ENCODE measurements at regions not wholly inside any gene's neighbourhood (a gene's known extent, or its start where the extent isn't known, plus 50 kb on each side); places are given as distances from the start of the nearest gene placed in this dataset.

- Histone ChIP-seq H3K4me3 (ENCODE audit: low read depth, low read length) (no peak overlapping the region), H2AK5ac (ENCODE audit: low read length) (no peak overlapping the region), H3K9me3 (ENCODE audit: insufficient read depth, low read depth, low read length) (no peaks in the 10 kb centered on the region), H4K12ac (ENCODE audit: low read depth, low read length) (no peak overlapping the region), H3K36me3 (ENCODE audit: control insufficient read depth in 1 of 2, insufficient read depth in 2 of 2, low read length in 2 of 2) (no peaks in the 10 kb centered on the region), H3K4me2 (ENCODE audit: low read length) (no peak overlapping the region), H3K79me1 (ENCODE audit: low read length) (no peaks in the 10 kb centered on the region), H3K14ac (ENCODE audit: low read length) (no peak overlapping the region), H3K4me1 (ENCODE audit: control insufficient read depth in 1 of 2, insufficient read depth in 2 of 2, low read length in 2 of 2) (no peaks in the 10 kb centered on the region), H3K4ac (ENCODE audit: low read depth, low read length) (no peak overlapping the region), H2BK120ac (ENCODE audit: insufficient read depth, low read length, poor library complexity) (no peak overlapping the region), H3K79me2 (ENCODE audit: control insufficient read depth, insufficient read depth, low read length, poor library complexity) (no peaks in the 10 kb centered on the region), H3K9ac (ENCODE audit: low read length) (no peak overlapping the region), H2BK5ac (ENCODE audit: low read depth, low read length, poor library complexity) (no peak overlapping the region), H4K91ac (ENCODE audit: low read depth, low read length) (no peak overlapping the region), H2AFZ (ENCODE audit: insufficient read depth, low read length, poor library complexity) (no peak overlapping the region), H2BK12ac (ENCODE audit: low read length) (no peak overlapping the region), H4K8ac (ENCODE audit: low read depth, low read length) (no peak overlapping the region), H3K18ac (ENCODE audit: low read length) (no peak overlapping the region), H3K27me3 (ENCODE audit: insufficient read depth, low read length) (no peaks in the 10 kb centered on the region), H3K27ac (ENCODE audit: low read depth, low read length) (no peak overlapping the region), H3K23ac (ENCODE audit: low read length) (no peak overlapping the region)
- WGBS (ENCODE audit: extremely low coverage, insufficient coverage, insufficient read length), result no CpG with 5 or more reads among the region's 6 CpGs
- DNase-seq, result no peak
Measured at GRCh38 chr4:17320046-17320445, 191.8 kb downstream of the QDPR start.

- Histone ChIP-seq H3K9me3 (ENCODE audit: insufficient read depth, low read depth, low read length) (no peaks in the 10 kb centered on the region), H3K79me2 (ENCODE audit: control insufficient read depth, insufficient read depth, low read length, poor library complexity) (no peaks in the 10 kb centered on the region), H3K14ac (ENCODE audit: low read length) (no peak overlapping the region), H2AFZ (ENCODE audit: insufficient read depth, low read length, poor library complexity) (no peak overlapping the region), H3K9ac (ENCODE audit: low read length) (no peak overlapping the region), H3K36me3 (ENCODE audit: control insufficient read depth in 1 of 2, insufficient read depth in 2 of 2, low read length in 2 of 2) (no peaks in the 10 kb centered on the region), H2BK120ac (ENCODE audit: insufficient read depth, low read length, poor library complexity) (no peak overlapping the region), H3K18ac (ENCODE audit: low read length) (no peak overlapping the region), H2AK5ac (ENCODE audit: low read length) (no peak overlapping the region), H3K4me2 (ENCODE audit: low read length) (no peak overlapping the region), H3K4me1 (ENCODE audit: control insufficient read depth in 1 of 2, insufficient read depth in 2 of 2, low read length in 2 of 2) (no peaks in the 10 kb centered on the region), H4K91ac (ENCODE audit: low read depth, low read length) (no peak overlapping the region), H4K8ac (ENCODE audit: low read depth, low read length) (no peak overlapping the region), H3K27me3 (ENCODE audit: insufficient read depth, low read length) (no peaks in the 10 kb centered on the region), H2BK5ac (ENCODE audit: low read depth, low read length, poor library complexity) (no peak overlapping the region), H3K23ac (ENCODE audit: low read length) (no peak overlapping the region), H3K4ac (ENCODE audit: low read depth, low read length) (no peak overlapping the region), H3K4me3 (ENCODE audit: low read depth, low read length) (no peak overlapping the region), H2BK12ac (ENCODE audit: low read length) (no peak overlapping the region), H3K27ac (ENCODE audit: low read depth, low read length) (no peak overlapping the region), H3K79me1 (ENCODE audit: low read length) (no peaks in the 10 kb centered on the region), H4K12ac (ENCODE audit: low read depth, low read length) (no peak overlapping the region)
- no peak for DNase-seq
- no CpG with 5 or more reads among the region's 5 CpGs for WGBS (ENCODE audit: extremely low coverage, insufficient coverage, insufficient read length)
Measured at GRCh38 chr4:17317526-17317925, 194.4 kb downstream of the QDPR start.

DNA sequence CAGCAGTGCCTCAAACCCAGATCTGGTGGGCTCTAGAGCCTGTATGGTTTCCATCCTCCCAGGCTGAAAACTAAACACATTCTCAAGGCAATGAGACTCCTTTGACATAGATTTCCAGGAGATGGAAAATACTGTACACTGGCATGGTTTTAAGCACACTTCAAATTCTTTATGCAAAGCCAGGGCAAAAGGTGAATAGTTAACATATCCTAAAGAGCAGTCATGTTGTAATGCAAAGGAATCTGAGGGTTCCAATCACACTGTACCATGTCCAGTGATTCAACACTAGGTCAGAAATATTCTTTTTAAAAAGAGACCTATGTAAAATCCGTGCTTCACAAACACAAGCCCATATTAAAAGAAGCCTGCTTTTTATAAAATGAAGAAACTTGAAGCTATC, 195.3 kb downstream of the QDPR start:
- Histone ChIP-seq H3K79me1 (ENCODE audit: low read length) (no peaks in the 10 kb centered on the region), H3K9ac (ENCODE audit: low read length) (no peak overlapping the region), H2AFZ (ENCODE audit: insufficient read depth, low read length, poor library complexity) (no peak overlapping the region), H3K27me3 (ENCODE audit: insufficient read depth, low read length) (no peaks in the 10 kb centered on the region), H3K4me2 (ENCODE audit: low read length) (no peak overlapping the region), H2BK5ac (ENCODE audit: low read depth, low read length, poor library complexity) (no peak overlapping the region), H4K91ac (ENCODE audit: low read depth, low read length) (no peak overlapping the region), H2BK120ac (ENCODE audit: insufficient read depth, low read length, poor library complexity) (no peak overlapping the region), H3K79me2 (ENCODE audit: control insufficient read depth, insufficient read depth, low read length, poor library complexity) (no peaks in the 10 kb centered on the region), H4K8ac (ENCODE audit: low read depth, low read length) (no peak overlapping the region), H2BK12ac (ENCODE audit: low read length) (no peak overlapping the region), H3K4me1 (ENCODE audit: control insufficient read depth in 1 of 2, insufficient read depth in 2 of 2, low read length in 2 of 2) (no peaks in the 10 kb centered on the region), H3K4me3 (ENCODE audit: low read depth, low read length) (no peak overlapping the region), H4K12ac (ENCODE audit: low read depth, low read length) (no peak overlapping the region), H3K9me3 (ENCODE audit: insufficient read depth, low read depth, low read length) (no peaks in the 10 kb centered on the region), H3K18ac (ENCODE audit: low read length) (no peak overlapping the region), H3K23ac (ENCODE audit: low read length) (no peak overlapping the region), H3K36me3 (ENCODE audit: control insufficient read depth in 1 of 2, insufficient read depth in 2 of 2, low read length in 2 of 2) (no peaks in the 10 kb centered on the region), H3K27ac (ENCODE audit: low read depth, low read length) (no peak overlapping the region), H3K4ac (ENCODE audit: low read depth, low read length) (no peak overlapping the region), H2AK5ac (ENCODE audit: low read length) (no peak overlapping the region), H3K14ac (ENCODE audit: low read length) (no peak overlapping the region)
- DNase-seq, result peak; percentile 14 to 73
- WGBS (ENCODE audit: extremely low coverage, insufficient coverage, insufficient read length), result no CpG with 5 or more reads among the region's 1 CpG

DNA sequence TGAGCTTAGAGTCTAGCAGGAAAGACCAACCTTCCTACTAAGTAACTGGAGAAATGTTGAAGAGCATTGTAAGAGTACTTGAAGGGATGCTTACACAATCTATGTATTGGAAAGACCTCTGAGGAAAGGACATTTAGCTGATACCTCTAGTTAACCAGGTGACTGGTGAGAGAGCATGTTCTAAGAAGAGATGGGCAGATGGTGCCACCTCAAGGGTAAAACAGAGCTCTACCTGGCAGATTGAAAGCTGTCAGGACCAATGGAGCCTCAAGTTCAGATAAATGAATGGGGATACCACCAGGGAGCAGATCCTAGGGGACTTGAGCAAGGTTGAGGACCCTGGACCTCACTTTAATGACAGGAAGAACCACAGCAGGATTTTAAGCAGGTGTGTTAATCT, 196.4 kb downstream of the QDPR start:
- no peak overlapping the region for H3K4me3 ChIP-seq (ENCODE audit: low read depth, low read length)
- DNase-seq, result no peak
- no peak overlapping the region for H3K27ac ChIP-seq (ENCODE audit: low read depth, low read length)
- no peaks in the 10 kb centered on the region for H3K4me1 ChIP-seq (ENCODE audit: control insufficient read depth in 1 of 2, insufficient read depth in 2 of 2, low read length in 2 of 2)
- no peaks in the 10 kb centered on the region for H3K9me3 ChIP-seq (ENCODE audit: insufficient read depth, low read depth, low read length)
- H4K91ac ChIP-seq (ENCODE audit: low read depth, low read length), result no peak overlapping the region
- no peaks in the 10 kb centered on the region for H3K27me3 ChIP-seq (ENCODE audit: insufficient read depth, low read length)
- no peak overlapping the region for H4K8ac ChIP-seq (ENCODE audit: low read depth, low read length)
- no peak overlapping the region for H2BK12ac ChIP-seq (ENCODE audit: low read length)
- no peak overlapping the region for H3K18ac ChIP-seq (ENCODE audit: low read length)
- no peaks in the 10 kb centered on the region for H3K79me2 ChIP-seq (ENCODE audit: control insufficient read depth, insufficient read depth, low read length, poor library complexity)
- H2AFZ ChIP-seq (ENCODE audit: insufficient read depth, low read length, poor library complexity), result no peak overlapping the region
- H3K9ac ChIP-seq (ENCODE audit: low read length), result peak overlapping the region; percentile 76
- H3K23ac ChIP-seq (ENCODE audit: low read length), result peak overlapping the region; percentile 85
- H3K79me1 ChIP-seq (ENCODE audit: low read length), result no peaks in the 10 kb centered on the region
- no peak overlapping the region for H2AK5ac ChIP-seq (ENCODE audit: low read length)
- H4K12ac ChIP-seq (ENCODE audit: low read depth, low read length), result no peak overlapping the region
- no peak overlapping the region for H3K4me2 ChIP-seq (ENCODE audit: low read length)
- no peak overlapping the region for H2BK120ac ChIP-seq (ENCODE audit: insufficient read depth, low read length, poor library complexity)
- H3K4ac ChIP-seq (ENCODE audit: low read depth, low read length), result no peak overlapping the region
- H2BK5ac ChIP-seq (ENCODE audit: low read depth, low read length, poor library complexity), result no peak overlapping the region
- no peaks in the 10 kb centered on the region for H3K36me3 ChIP-seq (ENCODE audit: control insufficient read depth in 1 of 2, insufficient read depth in 2 of 2, low read length in 2 of 2)
- H3K14ac ChIP-seq (ENCODE audit: low read length), result no peak overlapping the region
